HepG2 (cell line): ENCODE measurements at regions not wholly inside any gene's neighbourhood (a gene's known extent, or its start where the extent isn't known, plus 50 kb on each side); places are given as distances from the start of the nearest gene placed in this dataset.

ENCODE experiments used
- ATAC-seq: fragments of 200-7000 bp; cut with Tn5 transposase; 3 replicates; pipeline ENCODE4 v1.9.1; 2020; ENCODE audit warnings: mild to moderate bottlenecking, moderate library complexity
- BruUV-seq: library from RNA; stranded (reverse); fragments of 400-500 nt; replicated peaks from 2 replicates; lab custom pipeline; 2021; lab: Mats Ljungman, UMichigan
- CTCF ChIA-PET: fragments of 300-600 bp; formaldehyde crosslinking; extraction: SDS; loops from one replicate; lab custom pipeline; 2021; ENCODE audit warnings: low total read pairs, inconsistent platforms, low intra/inter-chr PET ratio; lab: Yijun Ruan, JAX
- POLR2A ChIA-PET: fragments of 350-600 bp; sonication (Branson Sonifier 250); formaldehyde crosslinking; loops from one replicate; lab custom pipeline; 2020; ENCODE audit warnings: antibody characterized with exemption, inconsistent platforms; lab: Yijun Ruan, JAX
- DNase-seq: peaks from one replicate; pipeline ENCODE4 v3.0.0-alpha.2; 2015; ENCODE audit warnings: low spot score
- FAIRE-seq: peaks from 3 replicates; lab custom pipeline; 2011; peaks lifted over from hg19 to GRCh38; lab: Jason Lieb, UNC
- H2AFZ ChIP-seq: one replicate; pipeline ENCODE4 v1.6.1; 2011; ENCODE audit warnings: low read length, inconsistent platforms
- H3K27ac ChIP-seq: fragments of 300-600 bp; 3 replicates; pipeline ENCODE4 v1.8.0; 2011; ENCODE audit warnings: mixed run types, mild to moderate bottlenecking, mixed read lengths, low read length, inconsistent platforms; ENCODE audit not compliant: insufficient read depth; ENCODE audit errors: extremely low read length
- H3K27me3 ChIP-seq, 2 experiments: fragments of 200-600 bp in 1 of 2; 2 replicates in 1 of 2; 3 replicates in 1 of 2; pipeline versions ENCODE4 v1.6.0 to v1.8.0; 2011; ENCODE audit warnings: low read length in 2 of 2, mild to moderate bottlenecking in 2 of 2, moderate library complexity in 2 of 2, inconsistent platforms in 1 of 2; ENCODE audit not compliant: insufficient read depth in 2 of 2, control insufficient read depth in 1 of 2
- H3K36me3 ChIP-seq, 2 experiments: fragments of 200-600 bp in 1 of 2; replicated peaks in 1 of 2; 2 replicates in 1 of 2; 3 replicates in 1 of 2; pipeline versions ENCODE4 v1.5.1 to v1.8.0; 2011; ENCODE audit warnings: low read length in 2 of 2, inconsistent platforms in 1 of 2; ENCODE audit not compliant: insufficient read depth in 2 of 2, control insufficient read depth in 1 of 2
- H3K4me1 ChIP-seq: 2 replicates; pipeline ENCODE4 v1.5.1; 2012; ENCODE audit warnings: low read length, inconsistent platforms; ENCODE audit not compliant: insufficient read depth
- H3K4me2 ChIP-seq: 2 replicates; pipeline ENCODE4 v1.6.0; 2011; ENCODE audit warnings: low read depth, low read length, inconsistent platforms
- H3K4me3 ChIP-seq, 3 experiments: fragments of 200-600 bp in 1 of 3; sonication (generic), shearing (Covaris generic) in 1 of 3; replicated peaks in 1 of 3; 2 replicates each; pipeline ENCODE4 v1.5.1; 2011 to 2016; ENCODE audit warnings: low read length in 3 of 3, inconsistent platforms in 2 of 3, low read depth in 2 of 3, mild to moderate bottlenecking in 2 of 3, control low read depth in 1 of 3, mixed read lengths in 1 of 3; ENCODE audit not compliant: insufficient read depth in 1 of 3
- H3K79me2 ChIP-seq: one replicate; pipeline ENCODE4 v1.6.1; 2011; ENCODE audit warnings: low read length, inconsistent platforms; ENCODE audit not compliant: insufficient read depth
- H3K9ac ChIP-seq: 2 replicates; pipeline ENCODE4 v1.6.0; 2011; ENCODE audit warnings: mild to moderate bottlenecking, low read depth, low read length, inconsistent platforms; ENCODE audit not compliant: insufficient read depth
- H3K9me3 ChIP-seq: 2 replicates; pipeline ENCODE4 v1.5.1; 2012; ENCODE audit warnings: mild to moderate bottlenecking, low read length
- H4K20me1 ChIP-seq: 2 replicates; pipeline ENCODE4 v1.6.0; 2011; ENCODE audit warnings: inconsistent platforms, mild to moderate bottlenecking, low read length, moderate library complexity; ENCODE audit not compliant: insufficient read depth
- ADNP ChIP-seq: sonication (generic); formaldehyde crosslinking; IDR thresholded peaks from 2 replicates; pipeline ENCODE4 v1.4.0; 2020; ENCODE audit warnings: missing genetic modification reagents
- ASH2L ChIP-seq: fragments of 300-600, 200-600 bp; sonication (generic); IDR thresholded peaks from 2 replicates; pipeline ENCODE4 v1.7.0; 2017; ENCODE audit warnings: low read depth, mild to moderate bottlenecking, moderate library complexity, mixed read lengths, low read length; ENCODE audit not compliant: insufficient read length
- FIP1L1 ChIP-seq: fragments of 200-400 bp; formaldehyde crosslinking; IDR thresholded peaks from 2 replicates; pipeline ENCODE4 v1.6.1; 2018; ENCODE audit warnings: low read depth, mild to moderate bottlenecking, low read length, moderate library complexity, borderline replicate concordance; ENCODE audit not compliant: insufficient read depth
- FOXP1 ChIP-seq, 2 experiments: fragments of 450-650 bp in 1 of 2; IDR thresholded peaks; 2 replicates each; pipeline ENCODE4 v1.6.1; 2017 to 2018; ENCODE audit warnings: antibody characterized with exemption in 1 of 2
- MAFK ChIP-seq, 2 experiments: IDR thresholded peaks in 1 of 2; conservative IDR thresholded peaks in 1 of 2; 2 replicates each; pipeline ENCODE4 v1.6.1; 2011; ENCODE audit warnings: improper control_type of control experiment in 2 of 2, low read length in 2 of 2
- MED13 ChIP-seq: sonication (generic); formaldehyde crosslinking; IDR thresholded peaks from 2 replicates; pipeline ENCODE4 v1.5.0; 2020; ENCODE audit warnings: missing genetic modification reagents
- MYC ChIP-seq: sonication (generic); formaldehyde crosslinking; IDR thresholded peaks from 2 replicates; pipeline ENCODE4 v1.9.0; 2021; ENCODE audit warnings: missing genetic modification reagents, borderline replicate concordance
- SRSF9 ChIP-seq: fragments of 200-400 bp; formaldehyde crosslinking; IDR thresholded peaks from 2 replicates; pipeline ENCODE4 v1.6.1; 2018; ENCODE audit warnings: borderline replicate concordance, mild to moderate bottlenecking, low read depth, low read length; ENCODE audit not compliant: insufficient read depth, poor library complexity, severe bottlenecking
- ZFP1 ChIP-seq: IDR thresholded peaks from 2 replicates; pipeline ENCODE4 v1.6.1; 2016
- ZKSCAN1 ChIP-seq: fragments of 150-350 bp; IDR thresholded peaks from 2 replicates; pipeline ENCODE4 v1.6.1; 2014; ENCODE audit warnings: low read length
- ZNF781 ChIP-seq: sonication (generic); formaldehyde crosslinking; IDR thresholded peaks from 2 replicates; pipeline ENCODE4 v1.5.1; 2020; ENCODE audit warnings: borderline replicate concordance, mild to moderate bottlenecking, missing genetic modification reagents; ENCODE audit errors: not compliant biosample characterization
- ZNF878 ChIP-seq: sonication (generic); formaldehyde crosslinking; IDR thresholded peaks from 2 replicates; pipeline ENCODE4 v1.8.1; 2023; ENCODE audit warnings: mild to moderate bottlenecking, missing genetic modification reagents, moderate library complexity
- WGBS: methylation state at CpG from one replicate; pipeline ENCODE4 v1.1.6; 2017; ENCODE audit warnings: low lambda C conversion rate; 5-methylcytosine and 5-hydroxymethylcytosine counted together
- in situ Hi-C: cut with HindIII; loops from 2 replicates; pipeline ENCODE4 v1.10.0; 2017; ENCODE audit warnings: low pct_unique_long_range_greater_than_20kb; ENCODE audit not compliant: extremely low pct_ligation_motif_present
- intact Hi-C: fragments of 100-400 bp; cut with micrococcal nuclease; formaldehyde crosslinking; loops from one replicate; pipeline ENCODE4 v1.10.0; 2022; ENCODE audit not compliant: unreplicated experiment
- TF ChIP-seq, protein P1 (sequence below): IDR thresholded peaks from 2 replicates; pipeline ENCODE4 v1.6.1; 2016
- TF ChIP-seq, protein P2 (sequence below): sonication (generic); formaldehyde crosslinking; IDR thresholded peaks from 2 replicates; pipeline ENCODE4 v1.8.0; 2022; ENCODE audit warnings: mild to moderate bottlenecking, missing genetic modification reagents, moderate library complexity
- TF ChIP-seq, protein P3 (sequence below): IDR thresholded peaks from 2 replicates; pipeline ENCODE4 v1.6.1; 2016; ENCODE audit warnings: low read depth

- in situ Hi-C loops (loop anchor here (25.0 kb wide), 1 partner anchor 748 kb away; no protein-coding TSS in a partner anchor), intact Hi-C loops (loop anchor here (10.0 kb wide), 1 partner anchor 266 kb away; no protein-coding TSS in a partner anchor)
- ChIA-PET POLR2A (no interaction called here), CTCF (no interaction called here)
- no peak overlapping the region for H3K4me2 ChIP-seq
- H3K4me3 ChIP-seq, result no peak overlapping the region
- H3K27me3 ChIP-seq, result no peaks in the 10 kb centered on the region; a peak in 1 of 5 replicates
- no peaks in the 10 kb centered on the region for H3K4me1 ChIP-seq
- H3K9me3 ChIP-seq, result no peaks in the 10 kb centered on the region
- H3K36me3 ChIP-seq, result no peaks in the 10 kb centered on the region
- DNase-seq (no peak), FAIRE-seq (no peak), ATAC-seq (no peak)
- H3K79me2 ChIP-seq, result no peaks in the 10 kb centered on the region
- no peak overlapping the region for H3K27ac ChIP-seq
- no TSS peak for BruUV-seq
- no peak overlapping the region for H3K9ac ChIP-seq
- H2AFZ ChIP-seq, result no peak overlapping the region
- TF ChIP-seq, protein P1, sequence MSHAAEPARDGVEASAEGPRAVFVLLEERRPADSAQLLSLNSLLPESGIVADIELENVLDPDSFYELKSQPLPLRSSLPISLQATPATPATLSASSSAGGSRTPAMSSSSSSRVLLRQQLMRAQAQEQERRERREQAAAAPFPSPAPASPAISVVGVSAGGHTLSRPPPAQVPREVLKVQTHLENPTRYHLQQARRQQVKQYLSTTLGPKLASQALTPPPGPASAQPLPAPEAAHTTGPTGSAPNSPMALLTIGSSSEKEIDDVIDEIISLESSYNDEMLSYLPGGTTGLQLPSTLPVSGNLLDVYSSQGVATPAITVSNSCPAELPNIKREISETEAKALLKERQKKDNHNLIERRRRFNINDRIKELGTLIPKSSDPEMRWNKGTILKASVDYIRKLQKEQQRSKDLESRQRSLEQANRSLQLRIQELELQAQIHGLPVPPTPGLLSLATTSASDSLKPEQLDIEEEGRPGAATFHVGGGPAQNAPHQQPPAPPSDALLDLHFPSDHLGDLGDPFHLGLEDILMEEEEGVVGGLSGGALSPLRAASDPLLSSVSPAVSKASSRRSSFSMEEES (CRISPR knock-in tag), result no peak
- TF ChIP-seq ZKSCAN1, result no peak
- TF ChIP-seq FIP1L1, result no peak
- WGBS, result 0% methylated on average over 3 of the region's 3 CpGs
- H4K20me1 ChIP-seq, result no peaks in the 10 kb centered on the region
Measured at GRCh38 chr3:67860429-67860828, 206.0 kb upstream of the SUCLG2 start.

GRCh38 chr3:67858492-67858891, 204.1 kb upstream of the SUCLG2 start:
- Histone ChIP-seq H3K4me2 (no peak overlapping the region), H4K20me1 (no peaks in the 10 kb centered on the region), H3K9ac (no peak overlapping the region), H3K36me3 (no peaks in the 10 kb centered on the region), H3K4me3 (no peak overlapping the region), H3K9me3 (no peaks in the 10 kb centered on the region), H3K4me1 (no peaks in the 10 kb centered on the region), H3K27ac (no peak overlapping the region), H3K79me2 (no peaks in the 10 kb centered on the region), H2AFZ (no peak overlapping the region), H3K27me3 (no peaks in the 10 kb centered on the region; a peak in 1 of 5 replicates)
- FAIRE-seq, result no peak
- ChIA-PET POLR2A (no interaction called here), CTCF (no interaction called here)
- intact Hi-C loops, result no loop called here
- no TSS peak for BruUV-seq
- no peak for ATAC-seq
- DNase-seq, result no peak
- in situ Hi-C loops, result loop anchor here (25.0 kb wide), 1 partner anchor 746 kb away; no protein-coding TSS in a partner anchor
- TF ChIP-seq SRSF9, result no peak
- TF ChIP-seq ADNP, result no peak
- no peak for TF ChIP-seq MYC
- no peak for TF ChIP-seq ZNF781 (CRISPR knock-in tag)
- TF ChIP-seq ASH2L, result no peak
- no peak for TF ChIP-seq MAFK (conservative IDR thresholded peaks at IDR 0.05 in 1 of 2, IDR thresholded peaks at IDR 0.05 in 1 of 2; ENCODE audit: low read length in 2 of 2)
- TF ChIP-seq, protein P2, sequence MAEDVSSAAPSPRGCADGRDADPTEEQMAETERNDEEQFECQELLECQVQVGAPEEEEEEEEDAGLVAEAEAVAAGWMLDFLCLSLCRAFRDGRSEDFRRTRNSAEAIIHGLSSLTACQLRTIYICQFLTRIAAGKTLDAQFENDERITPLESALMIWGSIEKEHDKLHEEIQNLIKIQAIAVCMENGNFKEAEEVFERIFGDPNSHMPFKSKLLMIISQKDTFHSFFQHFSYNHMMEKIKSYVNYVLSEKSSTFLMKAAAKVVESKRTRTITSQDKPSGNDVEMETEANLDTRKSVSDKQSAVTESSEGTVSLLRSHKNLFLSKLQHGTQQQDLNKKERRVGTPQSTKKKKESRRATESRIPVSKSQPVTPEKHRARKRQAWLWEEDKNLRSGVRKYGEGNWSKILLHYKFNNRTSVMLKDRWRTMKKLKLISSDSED (CRISPR knock-in tag), result no peak
- TF ChIP-seq MED13 (CRISPR knock-in tag), result no peak
- TF ChIP-seq, protein P3, sequence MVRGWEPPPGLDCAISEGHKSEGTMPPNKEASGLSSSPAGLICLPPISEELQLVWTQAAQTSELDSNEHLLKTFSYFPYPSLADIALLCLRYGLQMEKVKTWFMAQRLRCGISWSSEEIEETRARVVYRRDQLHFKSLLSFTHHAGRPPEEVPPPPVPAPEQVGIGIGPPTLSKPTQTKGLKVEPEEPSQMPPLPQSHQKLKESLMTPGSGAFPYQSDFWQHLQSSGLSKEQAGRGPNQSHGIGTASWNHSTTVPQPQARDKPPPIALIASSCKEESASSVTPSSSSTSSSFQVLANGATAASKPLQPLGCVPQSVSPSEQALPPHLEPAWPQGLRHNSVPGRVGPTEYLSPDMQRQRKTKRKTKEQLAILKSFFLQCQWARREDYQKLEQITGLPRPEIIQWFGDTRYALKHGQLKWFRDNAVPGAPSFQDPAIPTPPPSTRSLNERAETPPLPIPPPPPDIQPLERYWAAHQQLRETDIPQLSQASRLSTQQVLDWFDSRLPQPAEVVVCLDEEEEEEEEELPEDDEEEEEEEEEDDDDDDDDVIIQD (CRISPR knock-in tag), result no peak
- TF ChIP-seq FOXP1 (IDR thresholded peaks at IDR 0.05), result no peak
- no peak for TF ChIP-seq FOXP1 (CRISPR knock-in tag; IDR thresholded peaks at IDR 0.05)
- no peak for TF ChIP-seq ZFP1 (CRISPR knock-in tag)
- TF ChIP-seq ZNF878 (CRISPR knock-in tag), result no peak
